ENCODE measurements at regions not wholly inside any gene's neighbourhood (a gene's known extent, or its start where the extent isn't known, plus 50 kb on each side); places are given as distances from the start of the nearest gene placed in this dataset.

GRCh38 chr2:215489288-215489848 is 53.5 kb upstream of the FN1 start (continued):
- peak; percentile 8; the same call in 1 of the 2 replicates for TF ChIP-seq REST (IDR thresholded peaks at IDR 0.05; ENCODE audit: borderline replicate concordance)
- TF ChIP-seq REST (CRISPR knock-in tag; IDR thresholded peaks at IDR 0.05; ENCODE audit: low read depth): no peak
- no peak for TF ChIP-seq ETS1 (conservative IDR thresholded peaks at IDR 0.05; ENCODE audit: control insufficient read depth, low read depth, low read length)
- TF ChIP-seq MBD2 (IDR thresholded peaks at IDR 0.05; ENCODE audit: borderline replicate concordance, low read depth): no peak
- TF ChIP-seq BRD4 (IDR thresholded peaks at IDR 0.05): no peak
- TF ChIP-seq ATF7 (IDR thresholded peaks at IDR 0.05): no peak
- TF ChIP-seq SREBF2 (CRISPR knock-in tag; IDR thresholded peaks at IDR 0.05): no peak
- TF ChIP-seq ZNF316 (IDR thresholded peaks at IDR 0.05): peak; percentile 85
- TF ChIP-seq MCM5 (IDR thresholded peaks at IDR 0.05; ENCODE audit: low read depth): no peak
- no peak for TF ChIP-seq POLR3G (IDR thresholded peaks at IDR 0.05; ENCODE audit: extremely low read depth, insufficient read length, insufficient replicate concordance)
- TF ChIP-seq ARID2 (IDR thresholded peaks at IDR 0.05): no peak
- no peak for TF ChIP-seq TCF7L2 (IDR thresholded peaks at IDR 0.05; ENCODE audit: low read depth, low read length)
- TF ChIP-seq ELF2 (CRISPR knock-in tag; IDR thresholded peaks at IDR 0.05): no peak
- no peak for TF ChIP-seq HDAC3 (IDR thresholded peaks at IDR 0.05; ENCODE audit: borderline replicate concordance, partially characterized antibody)
- peak; percentile 49; the same call in 1 of the 2 replicates for TF ChIP-seq SPI1 (IDR thresholded peaks at IDR 0.05; ENCODE audit: borderline replicate concordance, low read depth, low read length)
- no peak for TF ChIP-seq HMG20B (CRISPR knock-in tag; IDR thresholded peaks at IDR 0.05)
- TF ChIP-seq HOXB6 (CRISPR knock-in tag; IDR thresholded peaks at IDR 0.05; ENCODE audit: borderline replicate concordance): no peak
- TF ChIP-seq MLLT1 (IDR thresholded peaks at IDR 0.05): no peak
